ENCODE measurements at regions not wholly inside any gene's neighbourhood (a gene's known extent, or its start where the extent isn't known, plus 50 kb on each side); places are given as distances from the start of the nearest gene placed in this dataset.
"Not testable (repeated sequence)": the region's sequence is repeated elsewhere in the genome, so short reads cannot be mapped to it uniquely, and the experiment has no call there.

DNA sequence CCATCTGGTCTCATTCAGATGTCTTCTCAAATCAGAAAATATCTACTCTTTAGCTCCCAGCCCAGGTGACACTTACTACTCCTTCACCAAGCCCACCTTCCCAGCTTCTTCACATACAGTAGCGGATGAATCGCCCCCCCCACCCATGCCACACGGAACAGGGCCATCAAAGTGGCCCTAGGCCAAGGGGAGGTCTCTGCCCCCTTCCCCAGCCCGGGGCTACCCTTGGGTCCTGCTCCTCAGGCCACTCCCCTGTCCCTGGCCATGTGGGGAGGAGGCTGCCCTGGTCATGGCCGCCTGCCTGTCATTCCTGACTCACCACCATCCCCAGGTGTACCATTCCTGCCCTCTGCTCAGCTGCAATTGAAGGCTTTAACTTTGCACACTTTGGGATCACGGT lies 142.8 kb downstream of the NECTIN1 start:
- no peak for DNase-seq (ENCODE audit: low read depth in 2 of 2)

DNA sequence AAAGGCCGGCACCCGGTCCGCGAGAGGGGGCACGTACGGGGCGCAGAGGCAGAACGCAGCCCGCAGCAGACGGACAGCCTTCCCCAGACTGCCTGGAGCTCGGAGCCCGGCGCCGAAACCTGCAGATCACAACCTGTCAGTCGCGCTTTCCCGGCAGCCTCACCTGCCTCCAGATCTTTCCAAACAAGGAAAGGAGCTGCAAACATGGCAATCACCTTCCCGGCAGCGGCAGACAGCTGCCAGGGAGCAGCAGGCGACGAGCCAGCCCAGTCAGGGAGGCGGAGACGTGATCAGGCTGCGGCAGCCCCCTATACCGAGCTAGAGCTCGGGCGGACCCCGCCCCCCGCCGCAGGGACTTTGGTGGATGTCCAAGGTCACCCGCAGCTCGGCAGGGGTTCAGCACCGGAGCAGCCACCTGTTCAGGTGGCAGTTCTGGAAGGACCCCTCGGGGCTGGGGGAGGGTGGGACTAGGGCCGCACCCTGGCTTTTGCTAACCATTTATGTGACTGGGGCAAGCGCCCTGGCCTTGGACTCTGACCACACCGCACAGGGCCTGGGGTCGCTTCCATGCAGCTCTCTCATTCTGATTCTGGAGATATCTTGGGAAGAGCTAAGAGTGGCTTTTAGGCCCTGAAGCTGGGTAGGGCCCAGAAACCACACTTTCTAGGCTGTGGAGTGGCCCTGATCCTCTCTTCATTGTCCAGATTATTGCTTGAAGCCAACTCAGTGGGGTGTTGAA lies 143.8 kb downstream of the NECTIN1 start:
- no peak for DNase-seq (ENCODE audit: low read depth in 2 of 2)

DNA sequence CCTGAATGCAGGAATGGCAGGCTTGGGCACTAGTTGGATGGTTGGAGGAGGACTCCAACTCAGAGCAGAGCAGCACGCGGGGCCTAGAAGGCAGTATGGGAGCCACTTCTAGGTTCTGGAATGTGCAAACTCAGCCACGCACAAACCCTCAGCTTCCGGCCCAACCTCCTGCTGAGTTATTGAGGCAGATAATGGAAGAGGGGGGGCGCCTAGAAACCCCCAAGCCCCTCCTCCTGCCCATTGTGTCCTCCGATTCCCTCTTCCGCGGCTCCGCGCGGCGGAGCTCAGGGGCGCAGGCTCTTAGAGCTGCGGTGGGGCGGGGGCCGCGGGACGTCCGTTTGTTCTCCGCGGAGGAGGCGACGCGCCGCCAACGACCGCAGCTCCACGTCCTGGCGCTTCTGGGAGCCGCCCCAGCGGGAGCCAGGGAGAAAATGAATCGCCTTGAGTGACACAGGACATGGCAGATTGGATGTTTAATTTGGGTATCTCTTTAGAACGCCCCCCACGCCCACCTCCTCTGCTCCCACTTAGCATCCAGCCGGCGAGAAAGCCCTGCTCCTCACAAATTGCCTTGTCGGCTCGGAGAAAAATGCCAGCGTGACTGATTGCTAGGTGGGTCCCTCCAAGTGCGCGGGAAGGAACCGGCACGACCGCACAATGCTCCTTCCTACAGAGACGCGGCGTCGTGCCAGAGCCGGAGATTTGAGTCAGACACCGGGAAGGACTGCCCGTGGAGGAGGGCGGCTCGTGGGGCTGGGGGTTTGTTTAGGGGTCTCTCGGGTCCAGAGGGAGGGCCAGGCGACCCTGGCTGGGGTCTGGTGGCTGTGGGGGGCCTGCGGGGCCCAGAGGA lies 144.6 kb downstream of the NECTIN1 start:
- DNase-seq (ENCODE audit: low read depth in 2 of 2): no peak

DNA sequence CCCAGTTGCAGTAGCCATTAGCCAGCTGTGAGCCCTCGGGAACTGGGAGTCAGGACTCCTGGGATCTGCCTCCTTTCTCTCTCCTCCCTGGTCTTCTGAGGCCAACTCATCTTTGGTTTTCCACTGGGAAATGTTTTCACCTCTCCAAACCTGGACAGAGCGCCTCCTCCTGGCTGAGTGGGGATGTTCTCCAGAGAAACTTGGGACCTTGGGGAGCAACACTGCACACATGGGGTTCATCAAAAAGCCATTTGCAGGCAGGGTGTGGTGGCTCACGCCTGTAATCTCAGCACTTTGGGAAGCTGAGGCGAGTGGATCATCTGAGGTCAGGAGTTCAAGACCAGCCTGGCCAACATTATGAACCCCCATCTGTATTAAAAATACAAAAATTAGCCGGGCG lies 145.4 kb downstream of the NECTIN1 start:
- no peak for DNase-seq (ENCODE audit: low read depth in 2 of 2)

DNA sequence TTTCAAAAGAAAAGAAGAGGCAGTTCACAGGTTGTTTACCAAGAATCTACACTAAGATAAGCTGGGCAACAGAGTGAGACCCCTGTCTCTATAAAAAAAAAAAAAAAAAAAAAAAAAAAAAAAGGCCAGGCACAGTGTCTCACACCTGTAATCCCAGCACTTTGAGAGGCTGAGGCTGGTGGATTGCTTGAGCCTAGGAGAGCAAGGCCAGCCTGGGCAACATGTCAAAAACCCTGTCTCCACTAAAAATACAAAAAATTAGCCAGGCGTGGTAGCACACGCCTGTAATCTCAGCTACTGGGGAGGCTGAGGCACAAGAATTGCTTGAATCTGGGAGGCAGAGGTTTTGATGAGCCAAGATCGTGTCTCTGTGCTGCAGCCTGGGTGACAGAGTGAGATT lies 147.6 kb downstream of the NECTIN1 start:
- not testable (repeated sequence) for DNase-seq (ENCODE audit: low read depth in 2 of 2)

DNA sequence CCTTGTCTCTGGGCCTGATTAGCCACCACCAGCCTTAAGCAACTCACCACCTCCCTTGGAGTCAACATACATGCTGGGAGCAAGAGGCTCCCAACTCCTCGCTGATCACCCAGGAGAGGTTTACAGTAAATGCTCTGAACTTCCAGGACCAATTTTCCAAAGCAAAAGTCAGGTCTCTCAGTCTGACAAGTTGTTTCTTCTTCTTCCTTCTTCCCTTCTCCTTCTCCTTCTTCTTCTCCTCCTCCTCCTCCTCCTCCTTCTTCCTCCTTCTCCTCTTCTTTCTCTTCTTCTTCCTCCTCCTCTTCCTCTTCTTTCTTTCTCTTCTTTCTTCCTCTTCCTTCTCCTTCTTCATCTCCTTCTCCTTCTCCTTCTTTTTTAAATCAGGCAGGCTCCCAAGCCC lies 148.2 kb downstream of the NECTIN1 start:
- no peak for DNase-seq (ENCODE audit: low read depth in 2 of 2)

DNA sequence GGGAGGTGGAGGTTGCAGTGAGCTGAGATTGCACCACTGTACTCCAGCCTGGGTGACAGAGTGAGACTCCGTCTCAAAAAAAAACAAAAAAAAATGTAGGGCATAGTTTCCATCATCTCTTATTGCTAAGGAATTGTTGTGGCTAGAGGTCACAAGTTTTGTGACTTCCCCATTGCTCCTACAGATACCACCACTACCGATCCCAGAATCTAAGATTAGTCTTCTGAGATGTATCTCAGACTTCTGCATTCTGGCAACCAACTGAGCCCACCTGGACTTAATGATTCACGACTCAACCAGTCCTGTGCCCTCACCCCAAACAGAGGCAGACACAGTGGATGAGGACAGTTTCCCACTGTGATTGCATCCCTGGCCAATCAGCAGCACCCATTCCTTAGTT lies 148.9 kb downstream of the NECTIN1 start:
- no peak for DNase-seq (ENCODE audit: low read depth in 2 of 2)

DNA sequence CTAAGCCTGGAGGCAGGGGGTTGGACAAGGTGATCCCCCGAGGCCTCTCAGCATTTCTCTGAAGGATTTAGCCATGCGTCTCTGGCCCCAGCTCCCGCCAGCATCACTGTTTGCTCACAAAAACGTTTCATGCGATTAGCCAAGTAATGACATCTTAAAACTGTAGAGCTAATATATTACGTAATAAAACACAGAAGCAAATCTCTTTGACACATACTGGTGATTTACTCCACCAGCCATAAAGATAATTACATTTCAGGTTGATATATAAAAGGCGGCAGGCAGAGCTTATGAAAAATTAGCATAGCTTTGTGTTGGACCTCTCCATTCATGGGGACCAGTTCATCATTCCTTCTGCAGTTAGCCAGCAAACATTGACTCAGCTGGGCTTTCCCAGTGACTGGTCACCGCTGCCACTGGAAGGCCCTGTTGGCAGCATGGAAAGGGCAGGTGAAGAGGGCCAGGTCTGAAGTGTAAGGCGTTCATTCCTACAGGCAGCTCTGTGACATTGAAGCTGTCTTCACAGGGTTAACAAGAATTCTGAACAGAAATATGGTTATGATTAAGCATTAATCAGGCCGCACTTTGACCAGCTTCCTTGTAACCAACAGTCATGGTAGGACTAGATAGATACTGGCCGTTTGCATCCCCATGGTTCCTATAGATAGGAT lies 150.3 kb downstream of the NECTIN1 start:
- no peak for DNase-seq (ENCODE audit: low read depth in 2 of 2)

DNA sequence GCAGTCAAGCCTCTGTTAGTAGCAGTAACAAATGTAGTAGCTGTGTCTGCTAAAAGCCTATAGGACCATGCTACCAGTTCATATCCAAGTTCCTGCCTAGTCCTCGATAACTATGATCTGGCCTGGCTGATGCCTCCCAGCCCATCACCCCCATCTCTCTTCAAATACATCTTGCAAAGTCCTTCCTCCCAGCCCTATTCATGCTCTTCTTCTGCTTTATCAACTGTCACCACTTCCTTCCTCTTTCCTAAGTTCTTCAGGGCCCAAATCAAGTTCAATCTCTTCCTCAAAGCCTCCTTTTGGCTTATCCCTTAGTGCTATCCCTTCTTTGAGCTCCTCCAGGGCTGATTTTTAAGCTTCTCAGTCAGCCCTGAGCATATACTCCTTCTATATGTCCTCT lies 150.9 kb upstream of the THY1 start:
- DNase-seq (ENCODE audit: low read depth in 2 of 2): no peak

DNA sequence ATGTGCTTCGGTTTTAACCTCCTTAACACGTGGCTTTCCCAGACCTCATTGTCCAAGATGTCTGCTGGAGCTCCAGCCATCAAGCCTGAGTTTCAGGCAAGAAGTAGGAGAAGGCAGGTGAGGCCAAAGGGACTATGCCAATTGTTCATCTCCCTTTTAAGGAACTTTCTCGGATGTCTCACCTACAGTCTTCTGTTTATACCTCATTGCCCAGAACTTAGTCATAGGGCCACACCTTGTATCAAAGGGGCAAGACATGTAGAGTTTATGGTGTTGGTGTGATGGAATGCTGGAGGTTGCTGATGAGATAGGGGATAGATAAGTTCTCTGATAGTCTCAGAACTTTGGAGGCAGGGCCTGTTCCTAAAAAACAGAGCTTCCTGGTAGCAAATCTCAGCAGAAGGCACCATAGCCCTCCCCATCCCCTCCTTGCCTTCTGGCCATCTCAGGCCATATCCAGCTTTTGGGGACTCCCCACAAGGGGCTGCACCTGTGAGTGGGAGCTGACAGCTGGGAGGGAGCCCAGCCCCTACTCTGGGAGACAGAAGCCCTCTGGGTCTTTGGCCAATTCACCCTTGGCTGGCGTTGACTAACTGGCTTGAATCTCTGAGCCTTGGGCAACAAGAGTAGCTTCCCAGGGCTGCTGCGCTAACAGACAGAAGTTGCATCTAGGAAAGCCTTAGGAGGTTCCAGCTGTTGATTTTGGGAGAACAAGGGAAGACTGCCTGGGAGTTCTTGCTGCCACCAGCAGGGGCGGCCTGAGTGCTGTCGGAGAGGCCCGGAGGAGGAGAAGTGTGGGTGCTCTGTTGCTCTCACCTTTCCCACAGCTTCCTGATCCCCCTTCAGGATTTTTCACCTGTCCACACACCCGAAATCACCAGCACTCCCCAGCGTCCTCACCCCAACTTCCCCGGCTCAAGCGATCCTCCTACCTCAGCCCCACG lies 149.8 kb upstream of the THY1 start:
- DNase-seq (ENCODE audit: low read depth in 2 of 2): no peak

DNA sequence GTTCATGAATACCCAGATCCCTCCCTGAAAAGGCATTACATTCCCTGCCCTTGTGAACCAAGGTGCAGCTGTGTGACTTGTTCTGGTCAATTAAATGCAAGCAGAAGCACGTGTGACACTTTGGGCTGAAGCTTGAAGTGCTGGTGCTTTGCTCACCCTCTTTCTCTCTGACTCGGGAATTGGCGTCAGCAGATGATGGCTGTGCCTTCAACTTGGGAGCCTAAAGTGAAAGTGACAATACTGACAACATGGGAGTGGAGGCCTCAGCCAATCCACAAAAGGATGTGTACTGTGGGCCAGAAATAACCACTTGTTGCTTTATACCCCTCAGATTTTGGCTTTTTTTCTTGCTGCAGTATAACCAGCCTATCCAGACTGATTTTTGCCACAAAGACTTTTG lies 148.3 kb upstream of the THY1 start:
- no peak for DNase-seq (ENCODE audit: low read depth in 2 of 2)

DNA sequence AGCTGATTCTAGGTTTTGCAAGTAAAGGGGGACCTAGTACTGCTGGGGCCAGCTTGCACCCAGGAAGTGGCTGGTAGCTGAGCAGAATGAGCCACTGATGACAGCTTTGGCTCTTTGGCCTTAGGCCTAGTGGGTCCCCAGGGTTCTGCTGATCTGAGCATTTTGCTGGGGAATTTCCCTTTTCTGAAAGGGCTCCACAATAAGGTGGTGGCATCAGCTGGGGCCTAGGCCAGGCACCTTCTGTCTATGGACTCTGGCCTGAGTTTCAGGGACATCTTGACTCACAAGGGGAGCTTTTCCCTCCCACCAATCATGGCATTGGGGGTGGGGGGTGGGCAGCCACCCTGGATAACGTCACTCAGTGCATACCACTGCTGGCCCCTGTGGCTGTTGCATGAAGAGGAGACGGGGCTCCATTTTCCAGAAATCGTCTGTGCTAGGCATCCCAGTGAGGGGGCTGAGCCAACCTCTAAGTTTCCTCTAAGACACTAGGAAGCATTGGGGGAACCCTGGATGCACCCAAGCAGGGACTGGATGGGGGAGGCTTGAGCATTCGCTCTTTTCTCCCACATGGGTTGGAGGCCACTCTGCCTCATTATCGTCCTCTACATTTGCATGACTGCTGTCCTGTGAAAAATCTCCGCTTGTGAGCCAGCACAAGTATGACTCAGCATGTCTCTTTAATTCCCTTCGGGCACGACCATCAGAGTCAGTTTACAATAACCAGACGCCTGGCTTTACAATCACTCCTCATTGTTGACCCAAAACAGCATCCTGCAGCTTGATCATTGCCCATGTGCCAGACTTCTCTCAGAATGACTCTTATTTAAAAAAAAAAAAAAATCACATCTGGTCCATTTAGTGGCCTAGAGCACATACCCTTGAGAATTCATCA lies 145.0 kb upstream of the THY1 start:
- DNase-seq (ENCODE audit: low read depth in 2 of 2): no peak

DNA sequence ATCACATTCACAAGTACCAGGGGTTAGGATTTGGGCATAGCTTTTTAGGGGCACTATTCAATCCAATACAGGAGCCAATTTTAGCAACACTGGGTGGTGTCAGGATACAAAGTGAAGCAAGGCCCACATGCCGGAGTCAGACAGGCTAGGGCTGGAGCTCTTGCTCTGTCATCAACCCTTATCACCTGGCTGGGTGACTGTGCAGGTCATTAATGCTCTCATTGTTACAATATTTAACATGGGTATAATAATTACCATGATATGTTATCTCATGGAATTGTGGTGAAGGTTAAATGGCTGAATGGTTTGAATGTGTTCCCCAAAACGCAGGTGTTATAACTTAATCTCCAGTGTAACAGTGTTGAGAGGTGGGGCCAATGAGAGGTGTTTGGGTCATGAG lies 143.3 kb upstream of the THY1 start:
- DNase-seq (ENCODE audit: low read depth in 2 of 2): no peak

DNA sequence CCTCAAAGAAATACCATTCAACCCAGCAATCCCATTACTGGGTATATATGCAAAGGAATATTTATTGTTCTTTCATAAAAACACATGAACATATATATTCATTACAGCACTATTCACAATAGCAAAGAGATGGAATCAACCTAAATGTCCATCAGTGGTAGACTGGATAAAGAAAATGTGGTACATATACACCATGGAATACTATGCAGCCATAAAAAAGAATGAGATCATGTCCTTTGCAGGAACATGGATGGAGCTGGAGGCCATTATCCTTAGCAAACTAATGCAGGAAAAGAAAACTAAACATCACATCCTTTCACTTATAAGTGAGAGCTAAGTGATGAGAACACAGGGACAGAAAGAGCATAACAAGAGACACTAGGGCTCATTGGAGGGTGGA lies 142.7 kb upstream of the THY1 start:
- DNase-seq (ENCODE audit: low read depth in 2 of 2): not testable (repeated sequence)

DNA sequence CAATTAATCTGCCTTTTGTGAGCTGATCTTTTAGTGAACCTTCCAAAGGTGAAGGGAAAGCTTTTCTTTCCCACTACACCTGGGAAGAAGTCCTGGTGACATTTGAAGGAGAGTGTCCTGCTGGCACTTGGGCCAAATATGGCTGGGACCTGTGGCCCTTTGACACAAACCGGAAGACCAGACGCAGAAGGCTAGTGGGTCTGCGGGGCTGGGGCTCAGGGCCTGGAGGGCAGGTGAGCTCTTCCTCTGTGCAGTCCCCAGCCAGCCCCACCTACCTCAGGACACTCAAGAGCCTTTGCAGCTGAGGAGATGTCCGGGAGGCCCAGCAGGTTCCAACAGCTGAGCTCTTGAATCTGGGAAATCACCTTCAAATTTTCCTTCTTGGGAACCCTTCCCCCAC lies 138.0 kb upstream of the THY1 start:
- DNase-seq (ENCODE audit: low read depth in 2 of 2): no peak

DNA sequence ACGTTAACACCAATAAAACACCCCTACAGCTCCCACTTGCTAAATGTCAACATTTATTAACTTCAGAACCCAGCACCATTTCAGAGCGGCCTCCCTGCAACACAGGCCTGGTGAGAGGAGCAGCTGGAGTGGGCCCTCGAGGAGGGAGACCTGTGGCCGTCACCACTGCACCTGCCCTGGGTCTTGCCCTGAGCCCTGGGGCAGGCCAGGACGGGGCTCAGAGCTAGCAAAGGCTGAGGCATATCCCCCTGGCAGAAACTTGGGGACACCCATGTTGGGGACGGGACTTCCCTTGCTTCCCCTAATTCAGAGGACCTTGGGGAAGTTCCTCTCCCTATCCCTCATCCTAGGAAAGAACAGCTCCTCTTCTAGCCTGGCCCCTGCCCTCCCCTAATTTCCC lies 137.3 kb upstream of the THY1 start:
- no peak for DNase-seq (ENCODE audit: low read depth in 2 of 2)

DNA sequence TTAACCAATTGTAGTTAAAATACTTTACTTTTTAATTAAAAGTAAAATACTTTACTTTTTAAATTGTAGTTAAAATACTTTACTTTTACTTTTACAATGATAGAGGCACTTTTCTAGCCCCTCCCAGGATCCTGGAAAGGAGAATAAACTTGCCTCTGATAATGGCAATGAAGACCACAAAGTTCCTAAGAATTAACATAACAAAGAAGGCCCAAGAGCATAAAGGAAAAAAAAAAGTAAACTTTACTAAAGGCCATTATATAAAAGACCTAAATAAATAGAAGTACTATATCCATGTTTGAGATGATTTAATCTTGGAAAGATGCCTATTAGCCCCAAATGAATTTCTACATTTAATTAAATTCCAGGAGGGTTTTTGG lies 129.1 kb upstream of the THY1 start:
- no peak for DNase-seq (ENCODE audit: low read depth in 2 of 2)

DNA sequence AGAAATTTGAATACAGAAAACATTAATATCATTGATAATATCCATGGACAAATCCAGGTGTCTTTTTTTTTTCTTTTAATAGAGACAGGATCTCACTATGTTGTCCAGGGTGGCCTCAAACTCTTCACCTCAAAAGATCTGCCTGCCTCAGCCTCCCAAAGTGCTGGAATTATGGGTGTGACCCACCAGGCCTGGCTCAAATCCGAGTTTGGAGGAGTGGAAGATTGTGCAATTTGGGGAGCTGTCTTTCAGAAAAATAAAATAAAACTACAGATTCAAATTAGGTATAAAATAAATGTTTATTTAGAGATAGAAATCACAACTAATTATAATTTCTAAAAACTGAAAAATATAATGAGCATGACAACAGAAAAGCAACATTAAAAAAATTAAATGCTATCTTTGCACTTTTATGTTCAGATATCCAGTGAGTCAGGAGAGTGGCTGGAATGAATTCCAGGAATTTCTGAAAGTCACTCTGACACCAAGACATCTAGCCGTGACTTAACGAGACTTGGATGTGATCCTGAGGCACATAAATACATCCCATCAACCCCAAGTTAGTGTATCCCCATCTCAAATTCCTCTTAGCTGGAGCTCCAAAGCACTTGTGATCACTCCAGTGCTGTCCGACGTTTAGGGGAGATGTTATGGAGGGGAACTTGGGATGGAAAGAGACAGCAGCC lies 128.6 kb upstream of the THY1 start:
- no peak for DNase-seq (ENCODE audit: low read depth in 2 of 2)

DNA sequence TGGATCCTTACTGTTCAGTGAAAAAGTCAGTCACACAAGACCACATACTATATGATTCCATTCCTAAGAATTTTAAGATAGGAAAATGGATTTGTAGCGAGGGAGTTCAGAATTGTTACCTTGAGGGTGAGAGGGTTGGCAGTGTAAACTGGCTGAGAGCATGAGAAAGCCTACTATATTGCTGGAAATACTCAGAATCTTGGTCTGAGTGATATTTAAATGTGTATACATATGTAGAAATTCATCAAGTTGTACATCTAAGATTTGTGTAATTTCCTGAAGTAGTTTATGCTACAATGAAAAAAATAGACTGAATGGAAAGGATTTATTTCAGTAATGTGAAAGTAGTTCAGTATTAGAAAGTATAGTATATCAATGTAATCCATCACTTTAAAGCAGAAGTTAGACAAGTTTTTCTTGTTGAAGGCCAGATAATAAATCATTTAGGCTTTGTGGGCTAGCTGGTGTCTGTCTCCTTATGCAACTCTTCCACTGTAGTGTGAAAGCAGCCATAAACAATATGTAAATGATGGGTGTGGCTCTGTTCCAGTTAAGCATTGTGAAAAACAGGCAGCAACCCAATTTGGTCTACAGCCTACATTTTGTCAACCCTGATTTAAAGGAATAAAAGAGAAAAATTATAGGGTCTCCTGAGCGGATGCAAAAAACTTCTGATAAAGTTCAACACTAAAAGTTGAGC lies 127.2 kb upstream of the THY1 start:
- no peak for DNase-seq (ENCODE audit: low read depth in 2 of 2)
